Activated T-cell treated with anti-CD3 and anti-CD28 coated beads, Interleukin-2, amount 50 U/mL, for 24 hours (primary cell): ENCODE measurements at regions not wholly inside any gene's neighbourhood (a gene's known extent, or its start where the extent isn't known, plus 50 kb on each side); places are given as distances from the start of the nearest gene placed in this dataset.

ENCODE experiments used
- DNase-seq: peaks from one replicate; pipeline ENCODE4 v3.0.0-alpha.2; 2020
- H3K27ac Mint-ChIP-seq: 2 replicates; pipeline ENCODE4 v1.8.0; 2020; ENCODE audit warnings: mild to moderate bottlenecking, mixed read lengths
- H3K27me3 Mint-ChIP-seq: 2 replicates; pipeline ENCODE4 v1.8.0; 2020; ENCODE audit warnings: mixed read lengths
- H3K36me3 Mint-ChIP-seq: 2 replicates; pipeline ENCODE4 v1.8.0; 2020; ENCODE audit warnings: low read depth, mixed read lengths
- H3K4me1 Mint-ChIP-seq: 2 replicates; pipeline ENCODE4 v1.8.0; 2020; ENCODE audit warnings: low read depth, mixed read lengths
- H3K4me3 Mint-ChIP-seq: 2 replicates; pipeline ENCODE4 v1.8.0; 2020; ENCODE audit warnings: mild to moderate bottlenecking, moderate library complexity, mixed read lengths
- H3K9me3 Mint-ChIP-seq: 2 replicates; pipeline ENCODE4 v1.8.0; 2020; ENCODE audit warnings: mixed read lengths

DNA sequence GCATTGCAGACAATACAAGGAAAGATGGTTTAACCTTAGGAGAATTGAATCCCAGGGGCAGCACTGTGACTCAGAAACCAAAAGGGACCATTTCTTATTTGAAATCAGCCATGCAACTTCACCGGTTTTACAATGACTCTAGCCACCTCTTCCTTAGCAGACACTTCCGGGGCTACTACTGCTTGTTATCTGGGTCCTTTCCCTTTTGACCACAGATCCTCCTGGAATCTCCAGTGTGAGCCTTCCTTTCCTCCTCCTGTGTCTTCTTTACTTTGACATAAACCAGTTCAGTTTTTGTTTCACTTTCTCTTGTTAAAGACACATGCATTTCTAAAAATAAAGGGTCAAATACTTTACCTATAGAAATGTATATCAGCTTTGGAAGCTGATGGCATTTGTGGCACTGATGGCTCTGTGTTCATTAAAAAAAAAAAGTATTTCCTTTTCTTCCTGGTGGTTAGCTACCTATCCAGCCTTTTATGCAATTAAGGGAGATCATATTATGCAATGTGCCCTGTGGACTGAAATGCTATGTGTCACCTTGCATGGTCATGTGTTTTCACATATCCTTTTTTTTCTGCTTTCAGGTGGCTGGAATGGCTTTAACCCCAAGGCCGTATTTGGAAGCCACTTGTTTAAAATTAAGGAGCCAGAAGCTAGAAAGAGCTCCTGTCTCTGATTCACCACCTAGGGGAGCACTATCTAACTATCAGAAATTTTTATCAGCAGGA lies 296.2 kb downstream of the CHL1 start:
- Mint-ChIP-seq H3K4me3 (no peak overlapping the region), H3K4me1 (peaks cover 6% of the 10 kb centered on the region), H3K27me3 (no peaks in the 10 kb centered on the region), H3K36me3 (no peaks in the 10 kb centered on the region), H3K27ac (no peak overlapping the region), H3K9me3 (no peaks in the 10 kb centered on the region)
- DNase-seq, result no peak

DNA sequence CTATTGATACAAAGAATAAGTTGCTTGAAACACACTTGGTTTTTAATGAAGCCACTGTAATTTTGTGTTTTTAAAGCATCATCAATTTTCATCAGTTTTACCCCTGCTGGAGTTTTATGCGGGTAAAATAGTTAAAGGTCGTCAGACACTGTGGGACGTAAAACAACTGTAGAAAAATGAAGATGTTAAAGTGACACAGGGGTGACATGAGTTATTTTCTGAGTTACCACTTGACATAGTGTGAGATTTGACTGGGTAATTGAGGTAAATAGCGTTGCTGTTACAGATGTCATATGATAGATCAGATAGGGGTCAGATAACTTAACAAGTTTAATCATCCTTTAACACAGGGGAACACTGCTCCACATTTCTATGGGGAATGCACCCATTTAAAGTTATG lies 297.6 kb downstream of the CHL1 start:
- no peak overlapping the region for H3K27ac Mint-ChIP-seq
- no peaks in the 10 kb centered on the region for H3K36me3 Mint-ChIP-seq
- H3K9me3 Mint-ChIP-seq, result no peaks in the 10 kb centered on the region
- peaks cover 6% of the 10 kb centered on the region for H3K4me1 Mint-ChIP-seq
- H3K4me3 Mint-ChIP-seq, result no peak overlapping the region
- no peak for DNase-seq
- no peaks in the 10 kb centered on the region for H3K27me3 Mint-ChIP-seq

- Mint-ChIP-seq H3K4me1 (no peaks in the 10 kb centered on the region), H3K9me3 (no peaks in the 10 kb centered on the region), H3K36me3 (no peaks in the 10 kb centered on the region), H3K4me3 (no peak overlapping the region), H3K27me3 (no peaks in the 10 kb centered on the region), H3K27ac (no peak overlapping the region)
- no peak for DNase-seq
Measured at GRCh38 chr3:498487-498886, 301.9 kb downstream of the CHL1 start.

DNA sequence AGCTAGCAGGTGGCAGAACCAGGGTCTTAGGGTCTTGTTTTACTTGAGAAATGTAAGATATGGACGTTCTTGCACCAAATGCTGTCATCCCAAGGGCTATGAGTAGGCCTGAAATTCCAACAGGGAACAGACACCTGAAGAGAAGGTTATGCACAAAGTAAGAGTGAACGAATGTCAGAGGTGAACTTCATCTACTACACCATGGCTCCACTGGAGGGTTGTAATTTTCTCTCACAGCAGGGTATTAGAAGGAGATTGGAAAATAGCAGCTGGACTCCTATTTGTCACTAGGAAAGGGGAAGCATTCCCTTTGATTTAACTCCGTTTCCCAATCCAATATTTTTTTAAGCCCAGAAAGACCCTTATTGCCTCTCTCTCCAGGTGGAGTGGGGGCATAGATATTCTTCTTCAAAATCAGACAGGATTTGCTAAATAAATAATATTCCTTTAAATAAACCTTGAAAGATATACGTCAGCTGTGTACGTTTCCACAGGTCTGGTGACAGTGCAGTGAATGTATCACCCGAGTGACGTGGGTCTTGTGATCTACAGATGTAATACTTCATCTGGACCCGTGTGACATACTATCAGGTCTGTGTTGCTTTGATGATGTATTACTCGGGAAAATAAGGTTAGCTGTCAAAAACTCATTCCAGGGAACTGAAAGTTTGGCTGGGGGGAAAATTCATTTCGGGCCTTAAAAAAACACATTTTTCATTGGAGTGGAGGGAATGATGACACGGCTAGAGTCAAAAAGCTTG lies 302.6 kb downstream of the CHL1 start:
- no peak for DNase-seq
- Mint-ChIP-seq H3K36me3 (no peaks in the 10 kb centered on the region), H3K9me3 (no peaks in the 10 kb centered on the region), H3K27me3 (no peaks in the 10 kb centered on the region), H3K4me3 (no peak overlapping the region), H3K27ac (no peak overlapping the region), H3K4me1 (no peaks in the 10 kb centered on the region)

- H3K27ac Mint-ChIP-seq, result no peak overlapping the region
- H3K4me1 Mint-ChIP-seq, result no peaks in the 10 kb centered on the region
- no peaks in the 10 kb centered on the region for H3K27me3 Mint-ChIP-seq
- H3K9me3 Mint-ChIP-seq, result no peaks in the 10 kb centered on the region
- H3K36me3 Mint-ChIP-seq, result no peaks in the 10 kb centered on the region
- H3K4me3 Mint-ChIP-seq, result no peak overlapping the region
- DNase-seq, result no peak
Measured at GRCh38 chr3:502486-502885, 305.9 kb downstream of the CHL1 start.

DNA sequence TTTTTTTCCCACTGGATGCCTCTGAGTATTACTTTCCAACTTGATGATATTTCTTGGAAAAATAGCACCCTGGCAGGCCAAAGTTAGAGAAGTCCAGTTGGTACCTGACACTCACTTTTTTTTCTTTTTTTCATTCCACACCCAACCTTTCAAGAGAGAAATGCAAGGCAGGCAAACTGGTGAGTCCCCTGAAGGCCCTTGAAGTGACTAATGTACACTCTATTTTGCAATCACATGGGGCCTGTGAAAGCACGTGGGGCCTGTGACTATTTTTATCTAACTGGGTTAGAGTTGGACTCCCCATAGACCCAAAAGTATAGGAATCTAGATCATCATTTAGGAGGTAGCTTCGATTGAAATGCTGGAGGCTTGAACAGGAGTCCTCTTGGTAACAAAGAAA lies 316.7 kb downstream of the CHL1 start:
- H3K27me3 Mint-ChIP-seq, result no peaks in the 10 kb centered on the region
- no peak overlapping the region for H3K27ac Mint-ChIP-seq
- H3K9me3 Mint-ChIP-seq, result peaks cover 8% of the 10 kb centered on the region
- no peak overlapping the region for H3K4me3 Mint-ChIP-seq
- no peaks in the 10 kb centered on the region for H3K36me3 Mint-ChIP-seq
- no peak for DNase-seq
- H3K4me1 Mint-ChIP-seq, result no peaks in the 10 kb centered on the region

DNA sequence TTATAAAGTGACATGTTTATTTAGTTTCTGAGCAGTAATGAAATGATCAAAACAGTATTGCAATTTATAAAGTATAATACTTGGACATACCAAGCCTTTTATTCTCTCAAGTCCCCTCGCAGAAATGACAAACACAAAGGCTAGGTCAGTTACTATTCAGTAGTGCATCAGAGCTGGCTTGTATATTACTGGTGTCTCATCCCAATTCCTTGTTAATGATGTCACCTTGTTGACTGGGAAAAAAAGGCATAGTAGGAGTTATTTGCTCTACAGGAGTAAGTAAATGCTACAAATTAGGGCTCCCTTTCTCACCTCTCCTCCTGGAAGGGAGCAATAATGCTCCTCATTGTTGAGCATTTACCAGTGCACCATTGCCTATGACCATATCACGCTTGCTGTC lies 317.6 kb downstream of the CHL1 start:
- Mint-ChIP-seq H3K4me3 (no peak overlapping the region), H3K27ac (no peak overlapping the region), H3K36me3 (no peaks in the 10 kb centered on the region), H3K4me1 (no peaks in the 10 kb centered on the region), H3K9me3 (peaks cover 5% of the 10 kb centered on the region), H3K27me3 (no peaks in the 10 kb centered on the region)
- DNase-seq, result no peak

- H3K9me3 Mint-ChIP-seq, result peaks cover 3% of the 10 kb centered on the region
- no peak overlapping the region for H3K4me3 Mint-ChIP-seq
- no peaks in the 10 kb centered on the region for H3K36me3 Mint-ChIP-seq
- H3K27ac Mint-ChIP-seq, result no peak overlapping the region
- no peak for DNase-seq
- H3K27me3 Mint-ChIP-seq, result no peaks in the 10 kb centered on the region
- H3K4me1 Mint-ChIP-seq, result no peaks in the 10 kb centered on the region
Measured at GRCh38 chr3:519026-519425, 322.5 kb downstream of the CHL1 start.

DNA sequence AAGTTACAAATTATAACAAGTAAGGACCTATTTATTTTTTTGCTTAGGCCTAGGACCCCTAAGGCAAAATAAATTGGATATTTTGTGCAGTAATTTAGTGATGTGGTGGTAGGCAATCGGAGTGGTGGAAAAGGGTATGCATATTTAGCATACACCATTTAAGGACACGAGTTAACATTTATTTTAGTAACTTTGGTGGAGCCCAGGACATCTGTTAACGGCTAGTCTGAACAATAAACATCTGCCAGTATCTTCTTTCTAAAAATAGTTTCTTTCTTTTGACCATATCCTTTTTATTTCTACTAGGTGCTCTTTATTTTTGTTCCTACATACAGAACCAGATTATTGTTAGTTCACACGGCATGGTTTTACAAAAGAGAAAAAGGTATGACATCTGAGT lies 326.3 kb downstream of the CHL1 start:
- Mint-ChIP-seq H3K27ac (no peak overlapping the region), H3K9me3 (peaks cover 3% of the 10 kb centered on the region), H3K4me1 (no peaks in the 10 kb centered on the region)

DNA sequence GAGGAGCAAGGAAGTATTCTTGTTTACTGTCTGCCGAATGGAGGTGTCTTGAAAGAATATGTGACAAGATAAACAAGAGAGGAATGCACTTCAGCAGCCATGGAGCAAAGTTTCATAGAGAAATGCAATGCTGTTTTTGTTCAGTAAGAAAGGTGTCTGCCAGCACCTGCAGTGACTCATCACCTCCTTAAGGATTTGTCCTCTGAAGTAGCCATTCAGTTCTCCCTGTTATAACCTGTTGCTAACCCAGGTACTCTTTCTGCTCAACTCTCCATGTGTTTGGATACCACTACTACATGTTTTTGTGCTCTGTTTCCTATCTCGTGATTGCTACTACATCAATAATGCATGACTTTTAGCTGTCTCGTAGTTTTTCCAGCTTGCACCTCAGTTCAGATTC lies 328.9 kb downstream of the CHL1 start:
- peaks cover 7% of the 10 kb centered on the region for H3K9me3 Mint-ChIP-seq
- H3K36me3 Mint-ChIP-seq, result no peaks in the 10 kb centered on the region
- DNase-seq, result no peak
- H3K4me3 Mint-ChIP-seq, result no peak overlapping the region
- no peaks in the 10 kb centered on the region for H3K4me1 Mint-ChIP-seq
- H3K27ac Mint-ChIP-seq, result no peak overlapping the region
- no peaks in the 10 kb centered on the region for H3K27me3 Mint-ChIP-seq

More for the DNA sequence above, 326.3 kb downstream of the CHL1 start:
- DNase-seq, result no peak
- H3K4me3 Mint-ChIP-seq, result no peak overlapping the region
- no peaks in the 10 kb centered on the region for H3K36me3 Mint-ChIP-seq
- no peaks in the 10 kb centered on the region for H3K27me3 Mint-ChIP-seq

GRCh38 chr3:535566-536416 lies 339.2 kb downstream of the CHL1 start:
- H3K4me3 Mint-ChIP-seq, result no peak overlapping the region
- peaks cover 6% of the 10 kb centered on the region for H3K27me3 Mint-ChIP-seq
- DNase-seq, result no peak
- no peaks in the 10 kb centered on the region for H3K4me1 Mint-ChIP-seq
- H3K9me3 Mint-ChIP-seq, result peaks cover 20% of the 10 kb centered on the region
- no peaks in the 10 kb centered on the region for H3K36me3 Mint-ChIP-seq
- H3K27ac Mint-ChIP-seq, result no peak overlapping the region

DNA sequence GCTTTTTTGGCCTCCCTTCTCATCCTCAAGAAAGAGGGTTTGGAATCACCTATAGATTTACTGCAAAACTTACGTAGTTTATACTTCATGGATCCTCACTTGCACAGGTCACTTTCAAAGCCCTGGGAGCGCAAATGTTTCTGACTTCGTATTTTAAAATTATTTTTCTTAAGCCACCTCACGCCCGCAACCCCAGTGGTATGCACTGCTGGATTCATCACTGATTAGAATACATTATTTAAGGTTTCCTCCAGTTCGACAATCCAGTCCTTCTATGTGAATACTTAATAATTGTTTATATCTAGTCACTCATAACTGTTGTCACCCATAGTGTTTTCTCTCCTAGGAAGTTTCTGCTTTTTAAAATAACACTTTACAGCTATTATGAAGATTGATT lies 339.9 kb downstream of the CHL1 start:
- DNase-seq, result no peak
- Mint-ChIP-seq H3K27me3 (peaks cover 6% of the 10 kb centered on the region), H3K36me3 (no peaks in the 10 kb centered on the region), H3K4me3 (no peak overlapping the region), H3K27ac (no peak overlapping the region), H3K4me1 (no peaks in the 10 kb centered on the region), H3K9me3 (peaks cover 19% of the 10 kb centered on the region)

DNA sequence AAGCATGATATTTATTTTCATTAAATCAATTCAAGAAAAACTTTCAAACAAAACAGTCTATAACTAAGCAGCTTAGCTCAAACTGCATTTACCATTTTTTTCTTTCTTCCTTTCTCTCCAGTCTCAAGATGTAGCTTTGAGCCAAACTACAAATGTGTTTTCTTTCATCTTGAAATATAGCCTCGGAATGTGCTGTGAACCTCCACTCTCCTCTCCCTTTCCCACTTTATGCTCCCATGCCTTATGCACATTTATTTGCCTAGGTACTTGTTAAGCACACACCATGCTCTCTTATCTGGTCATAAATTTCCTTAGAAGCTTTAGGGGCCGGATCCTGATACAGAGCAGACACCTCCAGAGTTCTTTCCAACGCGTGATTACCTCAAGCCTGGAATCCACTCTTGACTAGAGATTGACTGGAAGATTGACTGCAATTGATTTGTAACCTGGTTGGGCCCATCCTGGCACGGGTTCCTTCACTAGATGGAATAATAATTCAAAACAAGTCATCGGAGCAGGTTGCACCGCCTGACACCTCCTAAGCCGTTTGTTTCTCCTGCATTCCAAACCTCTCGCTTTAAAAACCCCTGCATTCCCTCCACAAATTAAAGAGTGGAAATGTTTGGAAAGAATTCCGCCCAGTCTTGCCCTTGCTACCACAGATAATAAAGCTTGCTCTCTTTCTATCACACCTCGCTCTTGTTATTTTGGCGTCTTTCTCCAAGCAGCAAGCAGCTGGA lies 344.7 kb downstream of the CHL1 start:
- Mint-ChIP-seq H3K9me3 (peaks cover 10% of the 10 kb centered on the region), H3K27ac (no peak overlapping the region), H3K4me1 (no peaks in the 10 kb centered on the region), H3K36me3 (no peaks in the 10 kb centered on the region), H3K4me3 (no peak overlapping the region), H3K27me3 (no peaks in the 10 kb centered on the region)
- DNase-seq, result no peak

DNA sequence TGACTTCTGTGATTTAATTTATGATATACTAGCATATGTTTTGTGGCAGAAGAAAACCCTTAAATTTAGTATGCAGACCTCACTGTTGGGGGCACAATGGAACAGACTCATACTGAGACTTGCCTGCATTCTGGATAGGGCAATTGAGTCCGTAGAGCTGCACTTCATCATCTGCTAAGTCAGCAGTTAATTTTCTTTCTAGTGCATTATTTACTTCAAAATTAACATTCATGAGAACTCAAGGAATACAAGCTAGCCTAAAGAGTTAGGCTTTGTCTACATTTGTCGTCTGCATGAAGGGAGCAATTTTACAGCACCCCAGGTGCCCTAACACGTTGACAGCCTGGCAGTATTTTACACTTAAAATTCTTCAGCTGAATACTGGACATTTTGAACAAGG lies 345.5 kb downstream of the CHL1 start:
- Mint-ChIP-seq H3K27me3 (no peaks in the 10 kb centered on the region), H3K27ac (no peak overlapping the region), H3K36me3 (no peaks in the 10 kb centered on the region), H3K9me3 (peaks cover 2% of the 10 kb centered on the region), H3K4me3 (no peak overlapping the region), H3K4me1 (no peaks in the 10 kb centered on the region)
- no peak for DNase-seq
